ENCODE measurements at regions not wholly inside any gene's neighbourhood (a gene's known extent, or its start where the extent isn't known, plus 50 kb on each side); places are given as distances from the start of the nearest gene placed in this dataset.
A peak's percentile ranks its signal among the peaks of the same experiment; 100 is the strongest.

DNA sequence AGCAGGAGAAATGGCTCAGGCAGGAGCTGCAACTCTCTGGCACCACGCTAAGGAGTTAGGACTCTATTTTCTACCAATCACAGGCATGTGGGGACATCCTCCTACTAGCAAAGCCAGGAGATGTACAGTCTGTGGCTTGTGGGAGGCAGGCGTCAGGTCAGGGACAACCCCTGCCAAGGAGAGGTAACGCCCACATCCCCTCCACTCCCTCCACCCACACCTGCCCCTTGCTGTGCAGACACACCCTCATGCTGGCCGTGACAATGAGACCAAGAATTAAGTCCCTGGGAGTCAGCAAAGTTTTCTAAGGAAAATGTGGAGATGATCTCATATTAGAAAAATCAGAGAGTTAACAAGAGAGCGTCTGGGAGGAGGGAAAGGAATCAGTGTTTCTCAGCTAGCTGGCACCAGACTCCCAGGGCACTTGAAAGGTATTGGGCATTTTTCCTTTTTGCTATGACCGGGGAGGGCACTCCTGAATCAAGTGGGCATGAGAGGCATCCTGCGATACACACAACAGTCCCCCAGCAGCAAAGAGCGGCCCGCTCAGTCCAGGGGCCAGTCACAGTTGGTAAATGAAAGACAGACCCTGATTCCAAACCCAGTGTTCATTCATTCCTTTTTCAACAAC is 87.3 kb upstream of the RPL38 start:
- TF ChIP-seq, protein P1, sequence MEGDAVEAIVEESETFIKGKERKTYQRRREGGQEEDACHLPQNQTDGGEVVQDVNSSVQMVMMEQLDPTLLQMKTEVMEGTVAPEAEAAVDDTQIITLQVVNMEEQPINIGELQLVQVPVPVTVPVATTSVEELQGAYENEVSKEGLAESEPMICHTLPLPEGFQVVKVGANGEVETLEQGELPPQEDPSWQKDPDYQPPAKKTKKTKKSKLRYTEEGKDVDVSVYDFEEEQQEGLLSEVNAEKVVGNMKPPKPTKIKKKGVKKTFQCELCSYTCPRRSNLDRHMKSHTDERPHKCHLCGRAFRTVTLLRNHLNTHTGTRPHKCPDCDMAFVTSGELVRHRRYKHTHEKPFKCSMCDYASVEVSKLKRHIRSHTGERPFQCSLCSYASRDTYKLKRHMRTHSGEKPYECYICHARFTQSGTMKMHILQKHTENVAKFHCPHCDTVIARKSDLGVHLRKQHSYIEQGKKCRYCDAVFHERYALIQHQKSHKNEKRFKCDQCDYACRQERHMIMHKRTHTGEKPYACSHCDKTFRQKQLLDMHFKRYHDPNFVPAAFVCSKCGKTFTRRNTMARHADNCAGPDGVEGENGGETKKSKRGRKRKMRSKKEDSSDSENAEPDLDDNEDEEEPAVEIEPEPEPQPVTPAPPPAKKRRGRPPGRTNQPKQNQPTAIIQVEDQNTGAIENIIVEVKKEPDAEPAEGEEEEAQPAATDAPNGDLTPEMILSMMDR (IDR thresholded peaks at IDR 0.05), result no peak
- intact Hi-C loops (cut with DNase I; ENCODE audit: low total_unique reads), result no loop called here
- peaks cover 0 to 47% of the 10 kb centered on the region in 2 donors for H3K27me3 ChIP-seq
- no peak overlapping the region for H3K4me3 ChIP-seq
- H3K27ac ChIP-seq, result no peak overlapping the region
- no peaks in the 10 kb centered on the region for H3K36me3 ChIP-seq
- no peaks in the 10 kb centered on the region for H3K9me3 ChIP-seq
- DNase-seq, result no peak
- H3K4me1 ChIP-seq, result no peaks in the 10 kb centered on the region

DNA sequence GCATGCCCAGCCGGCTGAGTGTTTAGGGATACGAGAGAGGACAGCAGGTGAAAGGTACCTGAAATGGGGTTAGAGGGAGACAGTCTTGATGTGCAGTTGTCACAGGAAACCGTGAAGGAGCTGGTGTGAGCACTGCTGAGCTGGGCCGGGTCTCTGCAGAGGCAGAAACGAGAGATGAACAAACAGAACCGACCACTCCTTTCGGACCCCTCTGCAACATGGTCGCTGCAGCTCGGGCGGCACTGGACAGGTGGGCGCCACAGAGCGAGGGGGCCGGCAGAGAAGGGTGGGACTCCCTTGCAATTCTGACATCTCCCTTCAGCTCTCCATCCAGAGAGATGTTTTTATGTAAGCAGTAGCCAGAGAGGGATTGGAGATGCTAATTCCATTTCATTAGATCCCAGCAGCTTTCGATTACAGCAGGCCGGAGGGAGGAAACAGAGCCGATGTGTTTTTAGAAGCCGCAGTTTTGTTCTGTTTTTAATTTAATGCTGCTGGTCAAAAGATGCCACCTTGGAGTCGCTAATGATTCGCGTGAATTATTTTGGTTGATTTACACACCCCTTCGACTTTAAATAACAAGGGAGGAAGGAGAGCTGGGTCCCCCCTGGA is 86.3 kb upstream of the RPL38 start:
- H3K4me3 ChIP-seq, result no peak overlapping the region
- no peak overlapping the region for H3K27ac ChIP-seq
- H3K4me1 ChIP-seq, result no peaks in the 10 kb centered on the region
- intact Hi-C loops (cut with DNase I; ENCODE audit: low total_unique reads), result no loop called here
- H3K36me3 ChIP-seq, result no peaks in the 10 kb centered on the region
- H3K9me3 ChIP-seq, result no peaks in the 10 kb centered on the region
- TF ChIP-seq, protein P1 (IDR thresholded peaks at IDR 0.05), result no peak
- no peak for DNase-seq
- H3K27me3 ChIP-seq, result peaks cover 0 to 49% of the 10 kb centered on the region in 2 donors

DNA sequence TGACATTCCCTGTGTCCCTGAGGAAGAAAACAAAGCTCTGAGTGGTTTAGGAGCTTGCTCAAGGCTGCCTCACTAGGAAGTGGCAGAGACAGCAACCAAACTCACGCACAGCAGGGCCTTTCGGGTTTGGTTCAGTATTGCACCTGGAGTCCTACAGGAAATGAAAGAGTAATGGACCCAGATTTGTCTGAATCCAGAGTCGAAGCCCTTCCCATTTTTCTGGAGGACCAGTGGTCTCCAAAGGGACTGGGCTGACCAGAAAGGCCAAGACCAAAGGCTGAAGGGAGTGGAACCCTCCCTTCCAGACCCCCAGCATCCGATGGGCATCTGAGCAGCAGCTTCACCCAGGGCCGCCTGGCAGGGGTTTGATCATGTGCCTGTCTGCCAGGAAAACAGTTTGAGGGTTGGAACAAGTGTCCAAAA is 85.5 kb upstream of the RPL38 start:
- Histone ChIP-seq H3K4me3 (no peak overlapping the region), H3K9me3 (no peaks in the 10 kb centered on the region), H3K36me3 (no peaks in the 10 kb centered on the region), H3K4me1 (no peaks in the 10 kb centered on the region), H3K27me3 (peaks cover 0 to 49% of the 10 kb centered on the region in 2 donors), H3K27ac (no peak overlapping the region)
- intact Hi-C loops (cut with DNase I; ENCODE audit: low total_unique reads), result no loop called here
- TF ChIP-seq, protein P1 (IDR thresholded peaks at IDR 0.05), result no peak
- DNase-seq, result peak in 1 of 2 donors; percentile 25

DNA sequence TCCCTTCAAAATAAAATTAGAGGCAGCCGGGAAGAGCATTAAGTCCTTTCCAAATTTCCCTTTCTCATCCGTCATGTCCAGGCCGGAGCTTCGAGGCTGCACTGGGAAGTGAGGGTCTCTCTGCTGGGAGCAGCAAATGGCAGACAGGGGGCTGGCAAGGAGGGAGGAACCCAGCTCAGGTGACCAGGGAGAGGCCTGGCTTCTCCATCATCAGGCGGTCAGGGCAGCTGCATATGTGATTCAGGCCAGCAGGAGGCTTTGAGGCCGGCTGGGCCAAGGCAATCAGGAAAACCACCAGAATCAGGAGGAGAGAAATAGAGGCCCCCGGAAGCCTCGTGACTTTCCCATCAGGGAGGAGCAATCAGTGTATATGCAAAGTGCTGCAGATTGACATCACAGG is 85.0 kb upstream of the RPL38 start:
- no peak overlapping the region for H3K27ac ChIP-seq
- TF ChIP-seq, protein P1 (IDR thresholded peaks at IDR 0.05), result no peak
- peak in 1 of 2 donors; percentile 31 for DNase-seq
- H3K4me3 ChIP-seq, result no peak overlapping the region
- H3K27me3 ChIP-seq, result peaks cover 0 to 46% of the 10 kb centered on the region in 2 donors
- H3K36me3 ChIP-seq, result no peaks in the 10 kb centered on the region
- H3K9me3 ChIP-seq, result no peaks in the 10 kb centered on the region
- no peaks in the 10 kb centered on the region for H3K4me1 ChIP-seq
- intact Hi-C loops (cut with DNase I; ENCODE audit: low total_unique reads), result no loop called here

DNA sequence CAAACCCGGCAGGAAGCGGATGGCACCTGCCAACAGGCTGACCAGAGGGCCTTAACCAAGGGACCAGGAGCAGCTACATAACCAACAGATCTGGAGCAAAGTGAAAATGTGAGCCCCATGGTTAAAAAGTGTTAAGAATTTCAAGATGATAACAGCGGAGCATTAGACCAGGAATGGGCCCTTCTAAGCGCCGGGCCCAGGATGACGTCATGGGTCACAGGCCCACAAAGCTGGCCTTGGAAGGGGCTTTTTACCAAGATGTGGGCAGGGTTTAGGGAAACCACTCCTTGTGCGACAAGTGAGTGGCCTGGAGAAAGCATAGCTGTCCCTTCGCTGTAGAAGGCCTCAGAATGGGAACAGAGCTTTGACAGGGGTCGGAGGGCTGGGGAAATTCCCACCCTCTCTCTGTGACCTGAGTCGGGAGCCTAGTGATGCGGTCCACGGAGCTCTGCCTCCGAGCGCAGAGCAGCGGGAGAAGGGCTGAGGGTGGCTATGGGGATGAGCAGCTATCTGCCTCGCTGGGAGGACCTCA is 84.4 kb upstream of the RPL38 start:
- intact Hi-C loops (cut with DNase I; ENCODE audit: low total_unique reads), result no loop called here
- Histone ChIP-seq H3K9me3 (no peaks in the 10 kb centered on the region), H3K27ac (no peak overlapping the region), H3K36me3 (no peaks in the 10 kb centered on the region), H3K4me3 (no peak overlapping the region), H3K4me1 (no peaks in the 10 kb centered on the region), H3K27me3 (peaks cover 0 to 42% of the 10 kb centered on the region in 2 donors)
- TF ChIP-seq, protein P1 (IDR thresholded peaks at IDR 0.05), result no peak
- DNase-seq, result peak in 1 of 2 donors; percentile 50

Measured in tibial artery (tissue), 4 donors.